Common myeloid progenitor, CD34-positive (primary cell): ENCODE measurements at regions not wholly inside any gene's neighbourhood (a gene's known extent, or its start where the extent isn't known, plus 50 kb on each side); places are given as distances from the start of the nearest gene placed in this dataset.

Experiments used
- CTCF ChIA-PET: fragments of 350-600 bp; sonication (Branson Sonifier 250); formaldehyde crosslinking; loops from one replicate; lab custom pipeline; 2021; ENCODE audit warnings: antibody characterized with exemption; lab: Charles Lee
- POLR2A ChIA-PET: fragments of 350-600 bp; sonication (Branson Sonifier 250); formaldehyde crosslinking; loops from one replicate; lab custom pipeline; 2021; ENCODE audit warnings: antibody characterized with exemption; lab: Charles Lee
- DNase-seq, 3 donors: peaks; one replicate each; pipeline versions ENCODE4 v3.0.0 to v3.0.0-alpha.2; 2013
- H3K27ac ChIP-seq, 2 experiments: 1 replicate in 1 of 2; 2 replicates in 1 of 2; pipeline ENCODE4 v1.7.0; 2013; ENCODE audit warnings: inconsistent platforms in 2 of 2, low read length in 2 of 2, mild to moderate bottlenecking in 2 of 2, low read depth in 1 of 2, moderate library complexity in 1 of 2; ENCODE audit not compliant: severe bottlenecking in 2 of 2, insufficient read depth in 1 of 2, poor library complexity in 1 of 2
- H3K27me3 ChIP-seq, 5 experiments: replicated peaks in 2 of 5; 1 replicate in 3 of 5; 2 replicates in 2 of 5; pipeline versions ENCODE4 v1.6.1 to v1.7.0; 2013; ENCODE audit warnings: low read length in 4 of 5, mild to moderate bottlenecking in 2 of 5, moderate library complexity in 2 of 5, inconsistent platforms in 1 of 5; ENCODE audit not compliant: insufficient read depth in 5 of 5, control insufficient read depth in 4 of 5
- H3K36me3 ChIP-seq, 4 experiments: 1 replicate in 2 of 4; 2 replicates in 2 of 4; pipeline versions ENCODE4 v1.6.1 to v1.7.0; 2013; ENCODE audit warnings: low read length in 3 of 4, control low read depth in 1 of 4, mild to moderate bottlenecking in 1 of 4; ENCODE audit not compliant: control insufficient read depth in 4 of 4, insufficient read depth in 4 of 4
- H3K4me1 ChIP-seq, 4 experiments: 1 replicate in 3 of 4; 2 replicates in 1 of 4; pipeline versions ENCODE4 v1.6.1 to v1.7.1; 2013; ENCODE audit warnings: low read length in 3 of 4, mild to moderate bottlenecking in 3 of 4, control low read depth in 1 of 4, inconsistent platforms in 1 of 4, moderate library complexity in 1 of 4; ENCODE audit not compliant: control insufficient read depth in 4 of 4, insufficient read depth in 4 of 4; ENCODE audit errors: control extremely low read depth in 1 of 4
- H3K4me3 ChIP-seq, 7 experiments: 1 replicate in 4 of 7; 2 replicates in 3 of 7; pipeline versions ENCODE4 v1.5.1 to v1.7.0; 2013; ENCODE audit warnings: mild to moderate bottlenecking in 7 of 7, low read length in 6 of 7, moderate library complexity in 6 of 7, inconsistent platforms in 2 of 7, low read depth in 2 of 7, control low read depth in 1 of 7; ENCODE audit not compliant: insufficient read depth in 4 of 7, control insufficient read depth in 1 of 7; ENCODE audit errors: extremely low read depth in 1 of 7
- H3K9me3 ChIP-seq, 5 experiments: 1 replicate in 4 of 5; 2 replicates in 1 of 5; pipeline versions ENCODE4 v1.6.1 to v1.7.1; 2013; ENCODE audit warnings: low read length in 4 of 5, mild to moderate bottlenecking in 2 of 5, inconsistent platforms in 1 of 5, low read depth in 1 of 5, moderate library complexity in 1 of 5; ENCODE audit not compliant: control insufficient read depth in 4 of 5, insufficient read depth in 2 of 5; ENCODE audit errors: control extremely low read depth in 1 of 5
- WGBS: methylation state at CpG from one replicate; pipeline ENCODE4 v1.1.5; 2013; ENCODE audit not compliant: insufficient coverage; 5-methylcytosine and 5-hydroxymethylcytosine counted together

DNA sequence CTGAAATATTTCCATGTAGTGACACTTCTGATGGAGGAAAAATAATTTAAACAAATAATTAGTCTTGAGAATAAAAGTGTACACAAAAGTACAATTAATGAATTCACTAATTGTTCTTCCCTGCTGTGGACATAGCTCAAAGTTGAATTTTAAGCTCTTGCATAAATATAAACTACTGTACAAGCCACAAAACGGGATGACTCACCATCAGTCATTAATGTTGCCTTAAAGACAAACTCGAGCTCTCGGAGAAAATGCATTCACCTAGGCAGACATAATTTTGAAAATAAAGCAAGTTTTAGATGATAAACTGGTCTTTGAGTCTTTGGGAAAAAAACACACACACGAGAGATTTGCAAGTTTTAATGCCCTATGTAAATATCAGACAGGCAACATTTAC, 436.4 kb downstream of the ZNF521 start:
- WGBS = 90% methylated on average over 2 of the region's 4 CpGs
- no peak for DNase-seq
- CTCF ChIA-PET = interaction anchor here (0.8 kb wide), 1 partner anchor 1462 kb away, joined by 3 read pairs; no protein-coding TSS in a partner anchor

DNA sequence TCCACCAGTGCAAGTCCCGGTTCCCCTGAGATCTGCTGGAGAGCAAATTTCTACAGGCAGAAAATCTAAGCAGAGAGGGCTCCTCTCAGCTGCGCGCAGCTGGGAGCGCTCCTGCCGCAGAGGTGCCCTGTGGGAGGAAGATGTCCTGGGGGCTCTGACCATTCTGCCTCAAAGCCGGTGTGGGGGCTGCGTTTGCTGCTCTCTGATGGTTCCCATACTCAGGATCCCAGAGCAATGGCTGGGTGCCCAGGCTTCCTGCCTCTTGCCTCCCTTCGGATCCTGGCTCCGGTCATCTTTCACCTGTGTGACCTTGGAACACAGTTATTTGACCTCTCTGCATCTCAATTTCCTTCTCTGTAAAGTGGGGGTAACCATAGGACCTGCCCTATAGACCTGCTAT, 434.2 kb downstream of the ZNF521 start:
- H3K9me3 ChIP-seq = no peaks in the 10 kb centered on the region
- no peak overlapping the region for H3K4me3 ChIP-seq
- no peaks in the 10 kb centered on the region for H3K27me3 ChIP-seq
- ChIA-PET POLR2A (no interaction called here), CTCF (no interaction called here)
- H3K4me1 ChIP-seq = no peaks in the 10 kb centered on the region
- DNase-seq = no peak
- no peak overlapping the region for H3K27ac ChIP-seq
- H3K36me3 ChIP-seq = no peaks in the 10 kb centered on the region
- WGBS = 98% methylated on average over 7 of the region's 9 CpGs

More for the DNA sequence above, 436.4 kb downstream of the ZNF521 start:
- no peaks in the 10 kb centered on the region for H3K9me3 ChIP-seq
- no peaks in the 10 kb centered on the region for H3K36me3 ChIP-seq
- POLR2A ChIA-PET = no interaction called here
- no peaks in the 10 kb centered on the region for H3K4me1 ChIP-seq
- H3K27me3 ChIP-seq = no peaks in the 10 kb centered on the region
- no peak overlapping the region for H3K27ac ChIP-seq
- H3K4me3 ChIP-seq = no peak overlapping the region

DNA sequence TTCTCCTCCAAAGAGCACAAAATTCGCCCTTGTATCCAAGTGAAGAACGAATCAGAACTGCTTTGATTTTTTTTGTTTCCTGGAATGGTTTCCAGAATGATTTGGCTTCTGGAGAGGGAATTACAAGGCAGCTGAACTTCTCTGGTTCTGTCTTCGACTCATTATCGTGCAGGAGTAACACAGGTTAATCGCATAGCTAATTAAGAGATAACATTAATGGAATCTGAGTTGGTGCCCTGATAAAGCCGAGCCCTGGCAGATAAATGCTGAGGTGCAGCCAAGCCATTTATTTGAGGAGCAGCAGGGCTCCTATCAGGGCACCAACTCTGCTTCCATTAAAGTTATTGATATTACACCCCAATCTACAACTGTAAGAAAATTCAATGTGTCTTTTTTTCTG, 433.7 kb downstream of the ZNF521 start:
- 98% methylated on average over 6 of the region's 6 CpGs for WGBS

DNA sequence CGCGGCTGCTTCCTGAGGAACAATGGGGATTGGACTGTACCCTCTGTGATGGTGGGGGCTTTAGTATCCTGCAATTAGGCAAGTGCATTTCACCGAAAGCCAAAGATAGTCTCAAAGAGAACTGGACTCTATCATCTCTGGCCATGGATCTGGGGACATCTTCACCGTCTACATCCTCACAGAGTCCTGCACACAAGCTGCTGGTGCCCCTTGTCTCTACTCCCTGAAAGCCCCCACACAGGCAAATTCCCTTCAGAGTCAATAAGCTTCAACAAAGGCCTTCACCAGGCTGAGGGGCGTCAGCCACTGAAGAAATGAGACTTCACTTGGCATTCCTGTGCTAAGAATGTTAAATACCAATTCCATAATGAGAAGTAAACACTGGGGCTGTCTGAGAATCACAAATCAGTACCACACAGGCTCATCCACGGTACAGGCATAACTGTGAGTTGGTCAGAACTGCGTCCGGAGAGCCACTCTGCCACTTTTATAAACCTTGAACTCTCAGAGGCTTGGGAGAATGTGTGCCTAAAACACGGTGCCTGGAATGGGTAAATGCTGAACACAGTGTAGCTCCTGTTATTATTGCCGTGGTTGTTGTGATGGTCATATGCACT, 432.7 kb downstream of the ZNF521 start:
- Histone ChIP-seq H3K36me3 (no peaks in the 10 kb centered on the region), H3K4me1 (no peaks in the 10 kb centered on the region), H3K4me3 (no peak overlapping the region), H3K27me3 (no peaks in the 10 kb centered on the region), H3K27ac (no peak overlapping the region), H3K9me3 (no peaks in the 10 kb centered on the region)
- ChIA-PET POLR2A (no interaction called here), CTCF (no interaction called here)
- 96% methylated on average over 8 of the region's 10 CpGs for WGBS
- no peak for DNase-seq

More for the DNA sequence above, 433.7 kb downstream of the ZNF521 start:
- Histone ChIP-seq H3K4me1 (no peaks in the 10 kb centered on the region), H3K27ac (no peak overlapping the region), H3K27me3 (no peaks in the 10 kb centered on the region), H3K36me3 (no peaks in the 10 kb centered on the region), H3K9me3 (no peaks in the 10 kb centered on the region), H3K4me3 (no peak overlapping the region)
- POLR2A ChIA-PET = no interaction called here
- DNase-seq = no peak
- CTCF ChIA-PET = no interaction called here

DNA sequence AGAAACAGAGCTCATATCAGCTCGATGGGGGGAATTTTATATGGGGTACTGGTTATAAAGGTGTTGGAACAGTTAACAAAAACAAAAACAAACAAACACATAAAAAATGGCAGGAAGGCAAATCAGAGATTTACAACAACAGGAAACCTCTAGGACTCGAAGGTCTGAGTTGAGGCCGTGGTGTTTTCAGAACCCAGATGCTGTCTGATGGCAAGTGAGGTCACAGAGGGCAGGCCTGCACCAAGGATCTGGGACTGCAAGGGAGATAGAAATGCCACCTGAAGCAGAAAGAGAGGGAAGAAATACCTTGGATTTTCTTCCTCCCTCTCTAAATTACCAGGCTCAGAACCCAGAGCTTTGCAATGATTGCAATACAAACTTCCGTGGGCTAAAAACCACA, 429.5 kb downstream of the ZNF521 start:
- Histone ChIP-seq H3K4me1 (no peaks in the 10 kb centered on the region), H3K36me3 (no peaks in the 10 kb centered on the region), H3K27me3 (no peaks in the 10 kb centered on the region), H3K4me3 (no peak overlapping the region), H3K27ac (no peak overlapping the region), H3K9me3 (no peaks in the 10 kb centered on the region)
- ChIA-PET POLR2A (no interaction called here), CTCF (no interaction called here)
- no peak for DNase-seq
- WGBS = 55% methylated on average over 2 of the region's 4 CpGs

DNA sequence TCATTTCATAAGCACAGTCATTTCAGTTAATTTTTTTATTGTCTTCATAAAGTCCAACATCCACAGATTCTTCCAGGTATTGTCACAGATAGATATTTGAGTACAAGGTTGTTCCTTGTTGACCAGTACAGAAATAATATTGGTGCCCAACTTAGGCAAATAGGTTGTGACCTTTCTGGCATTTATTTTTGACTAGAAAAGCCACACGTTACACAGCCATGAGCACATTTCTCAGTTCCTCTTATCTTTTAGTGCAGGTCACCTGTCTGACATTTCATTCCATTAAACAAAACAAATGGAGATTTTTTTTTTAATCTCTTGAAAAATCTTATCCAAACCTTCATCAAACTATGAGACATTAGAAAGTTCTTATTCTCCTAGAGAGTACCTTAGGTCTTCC, 428.8 kb downstream of the ZNF521 start:
- Histone ChIP-seq H3K4me3 (no peak overlapping the region), H3K36me3 (no peaks in the 10 kb centered on the region), H3K4me1 (no peaks in the 10 kb centered on the region), H3K9me3 (no peaks in the 10 kb centered on the region), H3K27ac (no peak overlapping the region), H3K27me3 (no peaks in the 10 kb centered on the region)
- WGBS = 0% methylated on average over 1 of the region's 1 CpG
- ChIA-PET POLR2A (no interaction called here), CTCF (no interaction called here)
- DNase-seq = no peak

DNA sequence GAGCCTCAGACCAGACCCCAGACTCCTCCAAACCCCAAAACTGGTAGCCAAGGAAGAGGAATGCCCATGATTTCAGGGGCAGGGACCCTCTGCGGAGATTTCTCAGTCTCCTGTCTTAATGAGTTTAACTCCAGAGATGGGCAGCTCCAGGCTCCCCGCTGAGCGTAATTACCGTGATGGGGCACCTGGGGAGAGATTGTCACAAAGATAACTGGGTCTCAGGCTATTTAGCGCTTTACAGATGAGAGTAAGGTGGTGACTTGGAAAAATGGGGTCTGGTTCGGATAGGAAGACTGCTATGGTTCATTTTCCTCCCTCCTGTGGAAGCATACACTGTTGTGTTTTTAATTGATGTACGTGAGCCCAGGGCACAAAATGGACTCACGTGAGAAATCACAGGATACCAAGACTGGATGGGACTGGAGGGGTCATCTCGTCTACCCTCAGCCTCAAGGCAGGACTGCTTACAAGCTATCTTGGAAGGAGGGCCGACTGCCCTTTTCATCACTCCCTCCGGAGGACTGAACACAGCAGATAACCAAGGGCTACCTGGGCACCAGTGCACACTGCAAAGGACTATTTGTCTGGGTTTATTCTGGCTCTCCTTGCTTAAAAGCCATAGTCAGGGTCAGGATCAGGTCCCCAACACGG, 427.8 kb downstream of the ZNF521 start:
- H3K27me3 ChIP-seq = no peaks in the 10 kb centered on the region
- no peaks in the 10 kb centered on the region for H3K9me3 ChIP-seq
- ChIA-PET POLR2A (no interaction called here), CTCF (no interaction called here)
- DNase-seq = no peak
- peaks cover 0 to 6% (median 2%) of the 10 kb centered on the region in 4 experiments for H3K4me1 ChIP-seq
- H3K27ac ChIP-seq = no peak overlapping the region
- no peaks in the 10 kb centered on the region for H3K36me3 ChIP-seq
- H3K4me3 ChIP-seq = no peak overlapping the region
- WGBS = 95% methylated on average over 10 of the region's 12 CpGs
